ENCODE measurements at regions not wholly inside any gene's neighbourhood (a gene's known extent, or its start where the extent isn't known, plus 50 kb on each side); places are given as distances from the start of the nearest gene placed in this dataset.

GRCh38 chr13:52922961-52923360, 74.5 kb upstream of the PCDH8 start (continued):
- no peak for TF ChIP-seq ZBTB7A (IDR thresholded peaks at IDR 0.05; ENCODE audit: borderline replicate concordance, control insufficient read depth, low read depth, low read length)
- TF ChIP-seq NCOA1 (IDR thresholded peaks at IDR 0.05; ENCODE audit: low read depth) = no peak

GRCh38 chr13:52921194-52921593, 72.8 kb upstream of the PCDH8 start:
- CTCF ChIA-PET (ENCODE audit: low intra/inter-chr PET ratio) = no interaction called here
- intact Hi-C loops (cut with micrococcal nuclease) = no loop called here
- 3% methylated on average over 3 of the region's 3 CpGs for WGBS (ENCODE audit: insufficient coverage, low coverage, missing lambda C conversion rate)
- Histone ChIP-seq H3K4me3 (no peak overlapping the region), H2AFZ (ENCODE audit: low read depth, low read length) (no peak overlapping the region), H3K79me2 (ENCODE audit: control insufficient read depth, insufficient read depth, low read length) (no peaks in the 10 kb centered on the region), H3K27me3 (ENCODE audit: control insufficient read depth in 2 of 2, insufficient read depth in 2 of 2, low read length in 2 of 2) (no peaks in the 10 kb centered on the region), H3K9ac (ENCODE audit: insufficient read depth in 1 of 2, low read depth in 2 of 2, low read length in 2 of 2) (no peak overlapping the region), H3K9me1 (ENCODE audit: control insufficient read depth, insufficient read depth, low read length) (no peaks in the 10 kb centered on the region), H3K4me2 (ENCODE audit: insufficient read depth, low read length) (no peak overlapping the region), H3K27ac (ENCODE audit: extremely low read depth, low read depth, low read length) (no peak overlapping the region), H3K36me3 (ENCODE audit: control insufficient read depth, insufficient read depth, low read length) (no peaks in the 10 kb centered on the region), H4K20me1 (replicated peaks; ENCODE audit: control insufficient read depth, insufficient read depth, low read length) (no peaks in the 10 kb centered on the region), H3K4me1 (replicated peaks in 1 of 2; ENCODE audit: control insufficient read depth in 2 of 2, insufficient read depth in 2 of 2, low read length in 2 of 2) (no peaks in the 10 kb centered on the region), H3K9me3 (replicated peaks; ENCODE audit: control insufficient read depth, insufficient read depth, low read depth, low read length) (no peaks in the 10 kb centered on the region)
- no peak for DNase-seq (ENCODE audit: extremely low read depth in 1 of 4, low spot score in 3 of 4)
- FAIRE-seq = no peak
- in situ Hi-C loops (cut with MboI) = no loop called here
- ATAC-seq = no peak
- BruUV-seq (replicated peaks) = no TSS peak
- POLR2A ChIA-PET = no interaction called here
- no peak for TF ChIP-seq KAT7 (CRISPR knock-in tag; IDR thresholded peaks at IDR 0.05; ENCODE audit: borderline replicate concordance)
- no peak for TF ChIP-seq ZFP30 (CRISPR knock-in tag; IDR thresholded peaks at IDR 0.05; ENCODE audit: borderline replicate concordance)
- TF ChIP-seq MAX (CRISPR knock-in tag; IDR thresholded peaks at IDR 0.05) = no peak
- no peak for TF ChIP-seq ZNF699 (CRISPR knock-in tag; IDR thresholded peaks at IDR 0.05; ENCODE audit: insufficient replicate concordance)
- TF ChIP-seq ZEB2 (IDR thresholded peaks at IDR 0.05) = no peak
- no peak for TF ChIP-seq LARP7 (IDR thresholded peaks at IDR 0.05)
- no peak for TF ChIP-seq BRF2 (IDR thresholded peaks at IDR 0.05; ENCODE audit: borderline replicate concordance, insufficient read depth, insufficient read length)
- TF ChIP-seq SMARCB1 (IDR thresholded peaks at IDR 0.05; ENCODE audit: insufficient read length, low read depth) = no peak
- no peak for TF ChIP-seq PTBP1 (IDR thresholded peaks at IDR 0.05; ENCODE audit: low read depth, low read length)
- TF ChIP-seq ZNF407 (IDR thresholded peaks at IDR 0.05; ENCODE audit: low read depth) = no peak
